Astrocyte (in vitro differentiated cells and primary cell): ENCODE measurements at regions not wholly inside any gene's neighbourhood (a gene's known extent, or its start where the extent isn't known, plus 50 kb on each side); places are given as distances from the start of the nearest gene placed in this dataset.
"Not testable (repeated sequence)": the region's sequence is repeated elsewhere in the genome, so short reads cannot be mapped to it uniquely, and the experiment has no call there.

Experiments used
- DNase-seq: peaks from one replicate; pipeline ENCODE4 v3.0.0-alpha.2; 2010; ENCODE audit warnings: low read depth
- FAIRE-seq: peaks from 2 replicates; lab custom pipeline; 2011; peaks lifted over from hg19 to GRCh38; lab: Jason Lieb, UNC
- H2AFZ ChIP-seq: 2 replicates; pipeline ENCODE4 v1.6.0; 2012; ENCODE audit warnings: low read depth, low read length, inconsistent platforms
- H3K27ac ChIP-seq: 2 replicates; pipeline ENCODE4 v1.5.1; 2011; ENCODE audit warnings: low read depth, low read length, inconsistent platforms
- H3K27me3 ChIP-seq: 2 replicates; pipeline ENCODE4 v1.6.0; 2011; ENCODE audit warnings: low read length, inconsistent platforms; ENCODE audit not compliant: insufficient read depth
- H3K36me3 ChIP-seq: 2 replicates; pipeline ENCODE4 v1.5.1; 2011; ENCODE audit warnings: low read length, inconsistent platforms; ENCODE audit not compliant: insufficient read depth
- H3K4me1 ChIP-seq: 2 replicates; pipeline ENCODE4 v1.5.1; 2011; ENCODE audit warnings: low read length, inconsistent platforms; ENCODE audit not compliant: insufficient read depth
- H3K4me2 ChIP-seq: 2 replicates; pipeline ENCODE4 v1.6.0; 2012; ENCODE audit warnings: low read length, inconsistent platforms
- H3K4me3 ChIP-seq: 2 replicates; pipeline ENCODE4 v1.5.1; 2011; ENCODE audit warnings: low read depth, mild to moderate bottlenecking, low read length, inconsistent platforms; ENCODE audit not compliant: insufficient read depth
- H3K79me2 ChIP-seq: 2 replicates; pipeline ENCODE4 v1.6.0; 2012; ENCODE audit warnings: mild to moderate bottlenecking, low read length, inconsistent platforms; ENCODE audit not compliant: insufficient read depth
- H3K9ac ChIP-seq: 2 replicates; pipeline ENCODE4 v1.6.0; 2012; ENCODE audit warnings: mild to moderate bottlenecking, low read length, inconsistent platforms
- H3K9me3 ChIP-seq: 2 replicates; pipeline ENCODE4 v1.5.1; 2012; ENCODE audit warnings: low read depth, mild to moderate bottlenecking, low read length, inconsistent platforms; ENCODE audit not compliant: insufficient read depth
- H4K20me1 ChIP-seq: 2 replicates; pipeline ENCODE4 v1.6.0; 2012; ENCODE audit warnings: low read length, inconsistent platforms; ENCODE audit not compliant: insufficient read depth
- H3K27ac Mint-ChIP-seq: one replicate; pipeline ENCODE4 v1.8.0; 2021; ENCODE audit warnings: mild to moderate bottlenecking, mixed read lengths; ENCODE audit not compliant: unreplicated experiment
- H3K27me3 Mint-ChIP-seq: one replicate; pipeline ENCODE4 v1.8.0; 2021; ENCODE audit warnings: low read depth, mixed read lengths; ENCODE audit not compliant: unreplicated experiment
- H3K36me3 Mint-ChIP-seq: one replicate; pipeline ENCODE4 v1.8.0; 2021; ENCODE audit warnings: low read depth, mixed read lengths; ENCODE audit not compliant: unreplicated experiment
- H3K4me1 Mint-ChIP-seq: one replicate; pipeline ENCODE4 v1.8.0; 2021; ENCODE audit warnings: low read depth, mixed read lengths; ENCODE audit not compliant: unreplicated experiment
- H3K4me3 Mint-ChIP-seq: one replicate; pipeline ENCODE4 v1.8.0; 2021; ENCODE audit warnings: mild to moderate bottlenecking, moderate library complexity, mixed read lengths; ENCODE audit not compliant: unreplicated experiment
- H3K9me3 Mint-ChIP-seq: one replicate; pipeline ENCODE4 v1.8.0; 2021; ENCODE audit warnings: mild to moderate bottlenecking, mixed read lengths; ENCODE audit not compliant: unreplicated experiment
- EZH2 ChIP-seq: IDR thresholded peaks from 2 replicates; pipeline ENCODE4 v1.6.1; 2012; ENCODE audit warnings: mild to moderate bottlenecking, low read length, inconsistent platforms; ENCODE audit not compliant: insufficient read depth
- TF ChIP-seq, protein P1 (sequence below): IDR thresholded peaks from 2 replicates; pipeline ENCODE4 v1.5.1; 2011; ENCODE audit warnings: low read depth, mild to moderate bottlenecking, inconsistent platforms, low read length, moderate library complexity; ENCODE audit not compliant: insufficient read depth

DNA sequence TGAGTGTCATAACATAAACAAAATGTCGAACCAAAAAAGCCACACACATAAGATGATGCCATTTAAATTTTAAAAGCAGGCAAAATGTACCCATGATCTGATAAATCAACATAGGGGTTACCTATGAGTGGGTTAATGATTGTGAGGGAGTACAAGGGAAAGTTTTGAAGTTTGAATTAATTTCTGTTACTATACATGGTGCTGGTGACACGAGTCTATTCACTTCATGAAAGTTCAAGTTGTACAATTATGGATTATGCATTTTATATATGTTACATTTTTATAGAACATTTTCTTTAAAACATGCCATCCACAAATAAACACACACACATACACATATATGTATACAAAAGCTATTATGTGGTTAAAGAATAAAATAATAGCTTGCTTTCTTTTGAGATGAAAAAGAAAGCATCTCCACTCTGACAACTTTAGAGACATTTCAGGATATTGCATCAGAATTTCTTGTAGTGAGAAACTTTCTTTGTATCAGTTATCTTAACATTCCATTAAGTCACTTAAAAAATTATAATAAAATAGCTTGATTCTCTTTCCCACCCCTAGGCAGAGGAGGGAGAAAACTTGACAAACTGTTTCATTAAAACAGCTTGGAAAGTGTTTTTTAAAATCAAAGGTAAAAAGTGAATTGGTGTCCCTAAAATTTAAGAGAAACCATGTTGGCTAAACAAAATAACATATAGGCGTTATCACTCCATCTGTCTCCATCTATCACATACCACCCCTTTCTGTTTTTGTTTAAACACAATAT lies 891.8 kb upstream of the NDST4 start:
- no peaks in the 10 kb centered on the region for H3K36me3 ChIP-seq
- FAIRE-seq (no peak), DNase-seq (no peak)
- no peaks in the 10 kb centered on the region for H3K4me1 ChIP-seq
- H3K27ac ChIP-seq = no peak overlapping the region
- Mint-ChIP-seq H3K4me3 (no peak overlapping the region), H3K27me3 (no peaks in the 10 kb centered on the region), H3K27ac (peak overlapping the region; percentile 91), H3K36me3 (no peaks in the 10 kb centered on the region), H3K4me1 (peaks cover 2% of the 10 kb centered on the region), H3K9me3 (no peaks in the 10 kb centered on the region)
- no peaks in the 10 kb centered on the region for H3K79me2 ChIP-seq
- TF ChIP-seq, protein P1, sequence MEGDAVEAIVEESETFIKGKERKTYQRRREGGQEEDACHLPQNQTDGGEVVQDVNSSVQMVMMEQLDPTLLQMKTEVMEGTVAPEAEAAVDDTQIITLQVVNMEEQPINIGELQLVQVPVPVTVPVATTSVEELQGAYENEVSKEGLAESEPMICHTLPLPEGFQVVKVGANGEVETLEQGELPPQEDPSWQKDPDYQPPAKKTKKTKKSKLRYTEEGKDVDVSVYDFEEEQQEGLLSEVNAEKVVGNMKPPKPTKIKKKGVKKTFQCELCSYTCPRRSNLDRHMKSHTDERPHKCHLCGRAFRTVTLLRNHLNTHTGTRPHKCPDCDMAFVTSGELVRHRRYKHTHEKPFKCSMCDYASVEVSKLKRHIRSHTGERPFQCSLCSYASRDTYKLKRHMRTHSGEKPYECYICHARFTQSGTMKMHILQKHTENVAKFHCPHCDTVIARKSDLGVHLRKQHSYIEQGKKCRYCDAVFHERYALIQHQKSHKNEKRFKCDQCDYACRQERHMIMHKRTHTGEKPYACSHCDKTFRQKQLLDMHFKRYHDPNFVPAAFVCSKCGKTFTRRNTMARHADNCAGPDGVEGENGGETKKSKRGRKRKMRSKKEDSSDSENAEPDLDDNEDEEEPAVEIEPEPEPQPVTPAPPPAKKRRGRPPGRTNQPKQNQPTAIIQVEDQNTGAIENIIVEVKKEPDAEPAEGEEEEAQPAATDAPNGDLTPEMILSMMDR = no peak
- no peak for TF ChIP-seq EZH2
- no peaks in the 10 kb centered on the region for H3K27me3 ChIP-seq
- no peak overlapping the region for H3K9ac ChIP-seq
- no peak overlapping the region for H2AFZ ChIP-seq
- H4K20me1 ChIP-seq = no peaks in the 10 kb centered on the region
- H3K9me3 ChIP-seq = no peaks in the 10 kb centered on the region
- H3K4me3 ChIP-seq = no peak overlapping the region
- no peak overlapping the region for H3K4me2 ChIP-seq

DNA sequence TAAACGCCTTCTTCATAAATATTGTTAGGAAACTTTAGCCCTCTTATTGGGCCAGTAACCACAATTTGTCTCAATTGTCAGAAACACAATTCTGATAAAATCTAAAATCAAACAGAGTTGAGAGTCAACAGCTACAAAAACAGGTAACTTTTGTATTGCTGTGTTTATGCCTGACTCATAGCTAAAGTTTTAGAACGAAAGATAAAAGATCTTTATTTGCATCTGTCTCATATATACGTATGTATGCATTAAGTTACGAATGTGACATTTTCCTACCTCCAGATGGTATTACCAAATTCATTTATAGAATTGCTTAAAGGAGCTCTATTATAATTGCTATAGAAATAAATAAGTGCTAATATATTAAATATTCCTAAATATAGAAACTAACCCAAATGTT lies 887.9 kb upstream of the NDST4 start:
- H3K9me3 Mint-ChIP-seq = no peaks in the 10 kb centered on the region
- Histone ChIP-seq H4K20me1 (no peaks in the 10 kb centered on the region), H3K9me3 (no peaks in the 10 kb centered on the region), H3K36me3 (no peaks in the 10 kb centered on the region), H3K4me1 (no peaks in the 10 kb centered on the region), H3K27me3 (no peaks in the 10 kb centered on the region), H3K79me2 (no peaks in the 10 kb centered on the region), H3K4me3 (no peak overlapping the region), H3K9ac (no peak overlapping the region), H3K27ac (no peak overlapping the region), H2AFZ (no peak overlapping the region), H3K4me2 (no peak overlapping the region)
- no peak for DNase-seq
- no peak for TF ChIP-seq EZH2
- TF ChIP-seq, protein P1 = no peak
- H3K4me3 Mint-ChIP-seq = no peak overlapping the region
- no peak overlapping the region for H3K27ac Mint-ChIP-seq
- H3K36me3 Mint-ChIP-seq = no peaks in the 10 kb centered on the region
- H3K27me3 Mint-ChIP-seq = no peaks in the 10 kb centered on the region
- no peak for FAIRE-seq
- H3K4me1 Mint-ChIP-seq = peaks cover 2% of the 10 kb centered on the region

DNA sequence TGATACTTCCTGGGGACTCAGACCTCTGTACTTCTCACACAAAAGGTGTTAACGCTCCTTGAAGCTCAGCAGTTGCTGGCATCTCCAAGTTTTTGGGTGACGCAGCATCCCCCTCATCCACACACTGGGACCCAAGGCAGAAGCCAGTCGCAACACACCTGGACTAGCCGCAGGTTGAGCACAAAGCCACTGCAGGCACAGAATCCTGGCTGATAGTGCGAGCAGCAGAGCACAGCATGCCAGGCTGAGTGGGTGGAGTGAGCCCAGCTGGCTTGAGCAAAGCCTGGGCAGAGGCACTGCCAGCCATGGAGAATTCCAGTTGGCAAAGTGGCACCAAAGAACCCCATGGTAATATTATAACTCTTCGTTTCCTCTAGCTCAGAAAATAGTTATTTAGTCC lies 873.2 kb upstream of the NDST4 start:
- no peak overlapping the region for H3K27ac Mint-ChIP-seq
- TF ChIP-seq, protein P1 = no peak
- TF ChIP-seq EZH2 = no peak

DNA sequence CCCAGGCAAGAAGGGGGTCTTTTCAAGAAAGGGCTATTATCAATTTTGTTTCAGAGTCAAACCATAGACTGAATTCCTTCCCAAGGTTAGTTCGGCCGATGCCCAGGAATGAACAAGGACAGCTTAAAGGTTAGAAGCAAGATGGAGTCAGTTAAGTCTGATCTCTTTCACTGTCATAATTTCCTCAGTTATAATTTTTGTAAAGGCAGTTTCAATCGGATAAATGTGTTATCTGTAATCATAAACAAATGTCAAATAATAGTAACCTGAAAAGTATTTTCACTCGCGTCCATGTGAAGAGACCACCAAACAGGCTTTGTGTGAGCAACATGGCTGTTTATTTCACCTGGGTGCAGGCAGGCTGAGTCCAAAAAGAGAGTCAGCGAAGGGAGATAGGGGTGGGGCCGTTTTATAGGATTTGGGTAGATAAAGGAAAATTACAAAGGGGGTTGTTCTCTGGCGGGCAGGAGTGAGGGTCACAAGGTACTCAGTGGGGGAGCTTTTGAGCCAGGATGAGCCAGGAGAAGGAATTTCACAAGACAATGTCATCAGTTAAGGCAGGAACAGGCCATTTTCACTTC lies 862.1 kb upstream of the NDST4 start:
- H2AFZ ChIP-seq, DNase-seq, H3K4me1 Mint-ChIP-seq, H3K9me3 ChIP-seq, H4K20me1 ChIP-seq, H3K4me3 ChIP-seq, H3K4me2 ChIP-seq, H3K27ac Mint-ChIP-seq, H3K9ac ChIP-seq, H3K9me3 Mint-ChIP-seq, FAIRE-seq, H3K4me1 ChIP-seq, H3K36me3 ChIP-seq, H3K27ac ChIP-seq, H3K27me3 ChIP-seq, H3K36me3 Mint-ChIP-seq, H3K79me2 ChIP-seq, H3K4me3 Mint-ChIP-seq, H3K27me3 Mint-ChIP-seq: not testable (repeated sequence)

More for the DNA sequence above, 873.2 kb upstream of the NDST4 start:
- no peaks in the 10 kb centered on the region for H3K4me1 ChIP-seq
- no peak for DNase-seq
- no peak overlapping the region for H2AFZ ChIP-seq
- Mint-ChIP-seq H3K4me3 (no peak overlapping the region), H3K27me3 (no peaks in the 10 kb centered on the region), H3K36me3 (no peaks in the 10 kb centered on the region), H3K4me1 (no peaks in the 10 kb centered on the region), H3K9me3 (no peaks in the 10 kb centered on the region)
- no peak overlapping the region for H3K4me3 ChIP-seq
- no peak overlapping the region for H3K9ac ChIP-seq
- no peaks in the 10 kb centered on the region for H4K20me1 ChIP-seq
- H3K4me2 ChIP-seq = no peak overlapping the region
- H3K36me3 ChIP-seq = no peaks in the 10 kb centered on the region
- FAIRE-seq = no peak
- no peak overlapping the region for H3K27ac ChIP-seq
- H3K79me2 ChIP-seq = no peaks in the 10 kb centered on the region
- H3K9me3 ChIP-seq = peaks cover 3% of the 10 kb centered on the region
- no peaks in the 10 kb centered on the region for H3K27me3 ChIP-seq
